ENCODE measurements at regions not wholly inside any gene's neighbourhood (a gene's known extent, or its start where the extent isn't known, plus 50 kb on each side); places are given as distances from the start of the nearest gene placed in this dataset.

GRCh38 chr7:28336806-28337205, 75.5 kb upstream of the CREB5 start:
- Histone ChIP-seq H3K27me3 (ENCODE audit: control insufficient read depth, insufficient read depth, low read length) (no peaks in the 10 kb centered on the region), H3K4me2 (ENCODE audit: extremely low read depth, insufficient read depth, low read length) (no peak overlapping the region), H4K20me1 (ENCODE audit: control insufficient read depth, extremely low read depth, insufficient read depth, low read length) (no peaks in the 10 kb centered on the region), H3K9ac (ENCODE audit: insufficient read depth, low read length) (no peak overlapping the region), H3K36me3 (ENCODE audit: control insufficient read depth, insufficient read depth, low read length) (no peaks in the 10 kb centered on the region), H3K4me1 (ENCODE audit: control insufficient read depth, extremely low read depth, insufficient read depth, low read length) (no peaks in the 10 kb centered on the region), H3K4me3 (replicated peaks in 1 of 4; ENCODE audit: control extremely low read depth in 1 of 4, insufficient read depth in 1 of 4, low read depth in 3 of 4, low read length in 4 of 4) (no peak overlapping the region), H3K27ac (ENCODE audit: insufficient read depth, low read length) (no peak overlapping the region), H3K9me3 (ENCODE audit: control insufficient read depth, insufficient read depth, low read depth, low read length) (no peaks in the 10 kb centered on the region), H3K79me2 (ENCODE audit: control insufficient read depth, insufficient read depth, low read length) (no peaks in the 10 kb centered on the region), H2AFZ (ENCODE audit: low read length) (no peak overlapping the region)
- TF ChIP-seq CTCF (conservative IDR thresholded peaks at IDR 0.05 in 1 of 2, IDR thresholded peaks at IDR 0.05 in 1 of 2; ENCODE audit: low read depth in 1 of 2, low read length in 2 of 2) (no peak), EZH2 (IDR thresholded peaks at IDR 0.05; ENCODE audit: low read length, missing control alignments) (no peak)
- DNase-seq (ENCODE audit: low read depth in 2 of 2): no peak

DNA sequence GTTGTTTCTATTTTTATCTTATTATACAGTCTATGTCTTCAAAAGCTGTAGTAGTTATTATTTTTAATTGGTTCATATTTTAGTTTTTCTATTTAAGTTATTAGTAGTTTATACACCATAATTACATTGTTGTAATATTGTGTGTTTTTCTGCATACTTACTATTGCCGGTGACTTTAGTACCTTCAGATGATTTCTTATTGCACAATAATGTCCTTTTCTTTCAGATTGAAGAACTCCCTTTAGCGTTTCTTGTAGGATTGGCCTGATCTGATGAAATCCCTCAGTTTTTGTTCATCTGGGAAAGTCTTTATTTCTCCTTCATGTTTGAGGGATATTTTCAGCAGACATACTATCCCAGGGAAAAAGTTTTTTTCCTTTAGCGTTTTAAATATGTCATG, 74.3 kb upstream of the CREB5 start:
- Histone ChIP-seq H2AFZ (ENCODE audit: low read length) (no peak overlapping the region), H3K27me3 (ENCODE audit: control insufficient read depth, insufficient read depth, low read length) (no peaks in the 10 kb centered on the region), H3K4me3 (replicated peaks in 1 of 4; ENCODE audit: control extremely low read depth in 1 of 4, insufficient read depth in 1 of 4, low read depth in 3 of 4, low read length in 4 of 4) (no peak overlapping the region), H3K4me1 (ENCODE audit: control insufficient read depth, extremely low read depth, insufficient read depth, low read length) (no peaks in the 10 kb centered on the region), H3K4me2 (ENCODE audit: extremely low read depth, insufficient read depth, low read length) (no peak overlapping the region), H3K79me2 (ENCODE audit: control insufficient read depth, insufficient read depth, low read length) (no peaks in the 10 kb centered on the region), H4K20me1 (ENCODE audit: control insufficient read depth, extremely low read depth, insufficient read depth, low read length) (no peaks in the 10 kb centered on the region), H3K9ac (ENCODE audit: insufficient read depth, low read length) (no peak overlapping the region), H3K9me3 (ENCODE audit: control insufficient read depth, insufficient read depth, low read depth, low read length) (no peaks in the 10 kb centered on the region), H3K27ac (ENCODE audit: insufficient read depth, low read length) (no peak overlapping the region), H3K36me3 (ENCODE audit: control insufficient read depth, insufficient read depth, low read length) (no peaks in the 10 kb centered on the region)
- DNase-seq (ENCODE audit: low read depth in 2 of 2): no peak
- no peak for TF ChIP-seq CTCF (conservative IDR thresholded peaks at IDR 0.05 in 1 of 2, IDR thresholded peaks at IDR 0.05 in 1 of 2; ENCODE audit: low read depth in 1 of 2, low read length in 2 of 2)
- no peak for TF ChIP-seq EZH2 (IDR thresholded peaks at IDR 0.05; ENCODE audit: low read length, missing control alignments)

DNA sequence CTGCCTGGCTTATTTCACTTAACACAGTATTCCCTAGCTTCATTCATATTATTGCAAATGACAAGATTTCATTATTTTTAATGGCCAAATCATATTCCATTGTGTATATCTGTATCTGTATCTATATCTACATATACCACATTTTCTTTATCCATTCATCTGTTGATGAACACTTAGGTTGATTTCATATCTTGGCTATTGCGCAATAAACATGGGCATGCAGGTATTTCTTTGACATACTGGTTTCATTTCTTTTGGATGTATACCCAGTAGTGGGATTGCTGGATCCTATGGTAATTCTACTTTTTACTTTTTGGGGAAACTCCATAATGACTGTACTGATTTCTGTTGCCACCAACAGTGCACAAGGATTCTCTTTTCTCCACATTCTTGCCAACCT, 68.9 kb upstream of the CREB5 start:
- Histone ChIP-seq H3K36me3 (ENCODE audit: control insufficient read depth, insufficient read depth, low read length) (no peaks in the 10 kb centered on the region), H3K27ac (ENCODE audit: insufficient read depth, low read length) (no peak overlapping the region), H3K9ac (ENCODE audit: insufficient read depth, low read length) (no peak overlapping the region), H2AFZ (ENCODE audit: low read length) (no peak overlapping the region), H3K4me2 (ENCODE audit: extremely low read depth, insufficient read depth, low read length) (no peak overlapping the region), H3K27me3 (ENCODE audit: control insufficient read depth, insufficient read depth, low read length) (no peaks in the 10 kb centered on the region), H3K4me1 (ENCODE audit: control insufficient read depth, extremely low read depth, insufficient read depth, low read length) (peaks cover 25% of the 10 kb centered on the region), H3K9me3 (ENCODE audit: control insufficient read depth, insufficient read depth, low read depth, low read length) (no peaks in the 10 kb centered on the region), H3K79me2 (ENCODE audit: control insufficient read depth, insufficient read depth, low read length) (no peaks in the 10 kb centered on the region), H4K20me1 (ENCODE audit: control insufficient read depth, extremely low read depth, insufficient read depth, low read length) (no peaks in the 10 kb centered on the region), H3K4me3 (replicated peaks in 1 of 4; ENCODE audit: control extremely low read depth in 1 of 4, insufficient read depth in 1 of 4, low read depth in 3 of 4, low read length in 4 of 4) (no peak overlapping the region)
- TF ChIP-seq CTCF (conservative IDR thresholded peaks at IDR 0.05 in 1 of 2, IDR thresholded peaks at IDR 0.05 in 1 of 2; ENCODE audit: low read depth in 1 of 2, low read length in 2 of 2): no peak
- DNase-seq (ENCODE audit: low read depth in 2 of 2): no peak
